ENCODE measurements at regions not wholly inside any gene's neighbourhood (a gene's known extent, or its start where the extent isn't known, plus 50 kb on each side); places are given as distances from the start of the nearest gene placed in this dataset.

GRCh38 chr10:28250782-28251181 is 52.1 kb downstream of the MPP7 start:
- no peak for TF ChIP-seq CTCF (IDR thresholded peaks at IDR 0.05)
- ATAC-seq (ENCODE audit: low FRiP score) (no peak), DNase-seq (ENCODE audit: low spot score) (no peak)

- ATAC-seq (ENCODE audit: low FRiP score) (no peak), DNase-seq (ENCODE audit: low spot score) (no peak)
These were observed 52.5 kb downstream of the MPP7 start for GRCh38 chr10:28250358-28250757.

DNA sequence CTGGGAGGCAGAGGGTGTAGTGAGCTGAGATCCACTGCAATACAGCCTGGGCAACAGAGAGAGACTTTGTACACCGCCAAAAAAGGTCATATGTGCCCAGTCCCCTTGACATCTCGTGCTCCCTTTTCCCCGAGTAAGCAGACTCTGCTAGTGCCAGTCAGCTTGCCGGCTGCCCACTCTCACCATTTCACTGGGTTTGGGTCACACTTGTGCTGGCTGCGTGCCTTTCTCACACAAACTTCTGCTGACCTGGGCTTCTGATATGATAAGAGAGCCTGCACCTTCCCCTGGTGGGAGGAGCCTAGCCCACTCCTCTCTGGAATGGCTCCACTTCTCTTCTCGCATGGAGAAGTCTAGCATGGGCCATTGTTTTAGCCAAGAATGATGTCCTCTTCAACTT is 53.4 kb downstream of the MPP7 start:
- DNase-seq (ENCODE audit: low spot score) (no peak), ATAC-seq (ENCODE audit: low FRiP score) (no peak)
- no peak for TF ChIP-seq CTCF (IDR thresholded peaks at IDR 0.05)

More at GRCh38 chr10:28250358-28250757, 52.5 kb downstream of the MPP7 start:
- no peak for TF ChIP-seq CTCF (IDR thresholded peaks at IDR 0.05)

GRCh38 chr10:28248092-28248491 is 54.8 kb downstream of the MPP7 start:
- no peak for TF ChIP-seq CTCF (IDR thresholded peaks at IDR 0.05)
- DNase-seq (ENCODE audit: low spot score) (no peak), ATAC-seq (ENCODE audit: low FRiP score) (no peak)

- DNase-seq (ENCODE audit: low spot score) (no peak), ATAC-seq (ENCODE audit: low FRiP score) (no peak)
- TF ChIP-seq CTCF (IDR thresholded peaks at IDR 0.05) = no peak
These were observed 56.8 kb downstream of the MPP7 start for GRCh38 chr10:28246023-28246422.

DNA sequence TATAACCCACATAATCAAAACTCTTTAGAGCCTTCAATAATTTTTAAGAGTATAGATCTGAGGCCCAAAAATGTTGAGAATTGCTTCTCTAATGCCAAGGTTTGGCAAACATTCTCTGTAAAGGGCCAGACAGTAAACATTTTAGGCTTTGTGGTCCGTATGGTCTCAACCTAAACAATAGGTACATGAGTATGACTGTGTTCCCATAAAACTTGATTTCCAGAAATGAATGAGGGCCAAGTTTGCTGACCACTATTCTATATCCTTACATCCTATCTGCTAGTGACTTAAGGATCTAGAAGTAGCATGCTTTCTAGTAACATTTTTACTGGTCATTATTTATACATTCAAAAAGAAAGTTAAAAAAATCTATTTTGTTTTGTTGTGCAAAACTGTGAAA is 58.9 kb downstream of the MPP7 start:
- ATAC-seq (ENCODE audit: low FRiP score) (no peak), DNase-seq (ENCODE audit: low spot score) (no peak)
- no peak for TF ChIP-seq CTCF (IDR thresholded peaks at IDR 0.05)

DNA sequence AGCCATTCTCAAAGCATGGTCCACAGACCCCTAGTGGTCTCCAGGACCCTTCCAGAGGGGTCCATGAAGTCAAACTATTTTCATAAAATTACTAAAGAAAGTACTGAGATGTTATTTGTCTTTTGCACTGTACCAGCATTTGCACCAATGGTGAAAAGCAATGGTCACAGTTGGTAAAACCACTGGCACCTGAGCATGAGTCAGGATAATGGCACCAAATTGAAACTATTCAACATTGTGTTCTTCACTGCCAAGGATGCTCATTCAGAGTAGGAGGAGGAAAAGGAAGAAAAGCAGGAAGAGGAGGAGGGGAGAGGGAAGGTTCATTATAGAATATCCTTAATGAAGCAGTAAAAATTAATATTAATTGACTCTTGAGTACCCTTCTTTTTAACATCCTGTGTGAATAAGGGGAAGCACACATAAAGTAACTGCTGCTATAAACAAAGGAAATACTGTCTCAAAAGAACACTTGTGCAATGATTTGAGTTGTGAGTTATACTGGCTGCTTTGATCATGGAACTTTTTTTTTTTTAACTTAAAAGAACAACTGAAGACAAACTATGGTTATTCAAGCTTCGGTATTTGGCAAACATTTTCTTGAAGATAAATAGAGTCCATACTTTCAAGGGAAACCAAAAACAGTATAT is 60.2 kb downstream of the MPP7 start:
- no peak for ATAC-seq (ENCODE audit: low FRiP score)
- no peak for TF ChIP-seq CTCF (IDR thresholded peaks at IDR 0.05)
- DNase-seq (ENCODE audit: low spot score) = no peak
